HG03558 (cell line): ENCODE measurements at regions not wholly inside any gene's neighbourhood (a gene's known extent, or its start where the extent isn't known, plus 50 kb on each side); places are given as distances from the start of the nearest gene placed in this dataset.
"Not testable (repeated sequence)": the region's sequence is repeated elsewhere in the genome, so short reads cannot be mapped to it uniquely, and the experiment has no call there.

Experiments used
- ATAC-seq: cut with Tn5 transposase; IDR thresholded peaks from one replicate; pipeline ENCODE4 v1.9.1; 2021; ENCODE audit warnings: moderate number of reproducible peaks; ENCODE audit not compliant: unreplicated experiment; ENCODE audit errors: extremely low read depth

GRCh38 chr7:156402255-156402654 is 238.3 kb upstream of the RNF32 start:
- ATAC-seq = no peak

GRCh38 chr7:156401617-156402016 is 239.0 kb upstream of the RNF32 start:
- ATAC-seq = no peak

- no peak for ATAC-seq
These were observed 240.5 kb upstream of the RNF32 start for GRCh38 chr7:156400046-156400445.

- no peak for ATAC-seq
These were observed 243.3 kb upstream of the RNF32 start for GRCh38 chr7:156397249-156397648.

- no peak for ATAC-seq
These were observed 251.4 kb upstream of the RNF32 start for GRCh38 chr7:156389116-156389692.

- no peak for ATAC-seq
These were observed 254.5 kb upstream of the RNF32 start for GRCh38 chr7:156386097-156386496.

- ATAC-seq = no peak
These were observed 255.9 kb upstream of the RNF32 start for GRCh38 chr7:156384706-156385105.

- no peak for ATAC-seq
These were observed 257.0 kb upstream of the RNF32 start for GRCh38 chr7:156383526-156383925.

GRCh38 chr7:156380261-156380660 is 260.3 kb upstream of the RNF32 start:
- no peak for ATAC-seq

- ATAC-seq = no peak
These were observed 261.1 kb upstream of the RNF32 start for GRCh38 chr7:156379324-156380070.

GRCh38 chr7:156378806-156379205 is 261.8 kb upstream of the RNF32 start:
- no peak for ATAC-seq

- no peak for ATAC-seq
These were observed 264.3 kb upstream of the RNF32 start for GRCh38 chr7:156376317-156376716.

- no peak for ATAC-seq
These were observed 266.2 kb upstream of the RNF32 start for GRCh38 chr7:156374335-156374734.

- ATAC-seq = not testable (repeated sequence)
These were observed 270.6 kb upstream of the RNF32 start for GRCh38 chr7:156369929-156370328.

GRCh38 chr7:156368053-156368843 is 272.3 kb upstream of the RNF32 start:
- ATAC-seq = no peak

- no peak for ATAC-seq
These were observed 276.8 kb upstream of the RNF32 start for GRCh38 chr7:156363751-156364150.

- no peak for ATAC-seq
These were observed 279.7 kb upstream of the RNF32 start for GRCh38 chr7:156360835-156361234.

- no peak for ATAC-seq
These were observed 284.0 kb upstream of the RNF32 start for GRCh38 chr7:156356551-156356950.

- no peak for ATAC-seq
These were observed 287.2 kb upstream of the RNF32 start for GRCh38 chr7:156353352-156353751.

GRCh38 chr7:156347703-156348248 is 292.8 kb upstream of the RNF32 start:
- ATAC-seq = not testable (repeated sequence)

GRCh38 chr7:156347132-156347531 is 293.4 kb upstream of the RNF32 start:
- ATAC-seq = no peak
